K562 (cell line): ENCODE measurements at regions not wholly inside any gene's neighbourhood (a gene's known extent, or its start where the extent isn't known, plus 50 kb on each side); places are given as distances from the start of the nearest gene placed in this dataset.

Source experiments
- HDAC6 ChIP-seq: IDR thresholded peaks from 2 replicates; pipeline ENCODE4 v1.6.1; 2012; ENCODE audit warnings: low read depth, mild to moderate bottlenecking, control low read depth, inconsistent platforms, low read length, moderate library complexity
- HMG20B ChIP-seq: fragments of 250-450 bp; sonication (Bioruptor Pico); IDR thresholded peaks from 2 replicates; pipeline ENCODE4 v1.5.0; 2021; ENCODE audit warnings: mild to moderate bottlenecking
- HNRNPK ChIP-seq: fragments of 200-400 bp; formaldehyde crosslinking; IDR thresholded peaks from one replicate; pipeline ENCODE4 v1.6.1; 2018; ENCODE audit warnings: mild to moderate bottlenecking, low read depth, low read length; ENCODE audit not compliant: poor library complexity, severe bottlenecking
- MEIS2 ChIP-seq: fragments of 450-650 bp; IDR thresholded peaks from 2 replicates; pipeline ENCODE4 v1.6.1; 2014; ENCODE audit warnings: mild to moderate bottlenecking; ENCODE audit not compliant: partially characterized antibody
- NCOA2 ChIP-seq, 2 experiments: fragments of 450-650 bp; IDR thresholded peaks; 2 replicates each; pipeline ENCODE4 v1.6.1; 2018; ENCODE audit warnings: mild to moderate bottlenecking in 2 of 2, moderate library complexity in 1 of 2; ENCODE audit not compliant: partially characterized antibody in 2 of 2
- NR1H2 ChIP-seq: sonication (generic); formaldehyde crosslinking; IDR thresholded peaks from 2 replicates; pipeline ENCODE4 v1.4.0; 2020; ENCODE audit warnings: mild to moderate bottlenecking, missing genetic modification reagents
- PHF20 ChIP-seq: fragments of 450-650 bp; IDR thresholded peaks from 2 replicates; pipeline ENCODE4 v1.6.1; 2018; ENCODE audit not compliant: partially characterized antibody
- POLR2H ChIP-seq: IDR thresholded peaks from 2 replicates; pipeline ENCODE4 v1.6.1; 2016; ENCODE audit warnings: missing genetic modification characterization, low read depth, mild to moderate bottlenecking, control low read depth, missing compliant biosample characterization, moderate library complexity
- SAFB2 ChIP-seq: fragments of 200-400 bp; formaldehyde crosslinking; IDR thresholded peaks from 2 replicates; pipeline ENCODE4 v1.6.1; 2018; ENCODE audit warnings: borderline replicate concordance, low read length, low read depth, moderate library complexity; ENCODE audit not compliant: severe bottlenecking
- TBP ChIP-seq: optimal IDR thresholded peaks from 2 replicates; pipeline ENCODE3; 2011; ENCODE audit warnings: low read depth, low read length, improper control_type of control experiment
- ZNF830 ChIP-seq: fragments of 250-450 bp; sonication (Bioruptor Pico); IDR thresholded peaks from 2 replicates; pipeline ENCODE4 v1.5.0; 2021; ENCODE audit warnings: mild to moderate bottlenecking
- TF ChIP-seq, protein P1 (sequence below), 3 experiments: IDR thresholded peaks in 2 of 3; conservative IDR thresholded peaks in 1 of 3; 2 replicates each; pipeline ENCODE4 v1.5.1; 2011 to 2012; ENCODE audit warnings: low read length in 3 of 3, mild to moderate bottlenecking in 3 of 3, control low read depth in 2 of 3, improper control_type of control experiment in 1 of 3, inconsistent platforms in 1 of 3, low read depth in 1 of 3, mixed read lengths in 1 of 3, moderate library complexity in 1 of 3; ENCODE audit not compliant: insufficient read depth in 2 of 3
- TF ChIP-seq, protein P2 (sequence below), 2 experiments: fragments of 450-650 bp in 1 of 2; sonication (generic) in 1 of 2; formaldehyde crosslinking in 1 of 2; IDR thresholded peaks in 1 of 2; conservative IDR thresholded peaks in 1 of 2; 2 replicates each; pipeline versions ENCODE4 v1.6.1 to v1.8.1; 2016 to 2023; ENCODE audit warnings: mild to moderate bottlenecking in 2 of 2, moderate library complexity in 2 of 2, inconsistent platforms in 1 of 2, missing genetic modification reagents in 1 of 2

DNA sequence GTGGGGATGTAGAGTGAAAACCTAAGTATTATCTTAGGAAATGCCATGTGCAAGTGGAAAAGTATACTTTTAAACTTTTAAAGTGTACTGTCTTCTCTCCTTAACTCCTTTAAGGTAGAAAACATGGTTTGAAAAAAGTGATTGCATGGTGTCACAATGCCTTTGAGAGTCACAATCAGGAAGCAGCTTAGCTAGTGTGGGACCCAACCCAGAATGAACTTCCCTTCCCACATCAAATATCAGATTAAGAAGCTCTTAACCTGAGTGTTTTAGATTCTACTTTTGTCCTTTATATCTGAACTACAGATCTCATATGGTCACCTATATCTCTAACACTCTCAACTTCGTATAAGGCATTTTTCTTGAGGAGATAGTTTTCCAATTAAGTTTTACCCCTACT, 266.6 kb downstream of the KDM5D start:
- TF ChIP-seq HDAC6 (no peak), HNRNPK (no peak), TBP (no peak), MEIS2 (no peak), PHF20 (no peak), NCOA2 (IDR thresholded peaks at IDR 0.05; ENCODE audit: partially characterized antibody in 2 of 2) (no peak), ZNF830 (CRISPR knock-in tag) (no peak), HMG20B (CRISPR knock-in tag) (no peak), NR1H2 (CRISPR knock-in tag) (no peak), SAFB2 (no peak), POLR2H (no peak)
- TF ChIP-seq, protein P1, sequence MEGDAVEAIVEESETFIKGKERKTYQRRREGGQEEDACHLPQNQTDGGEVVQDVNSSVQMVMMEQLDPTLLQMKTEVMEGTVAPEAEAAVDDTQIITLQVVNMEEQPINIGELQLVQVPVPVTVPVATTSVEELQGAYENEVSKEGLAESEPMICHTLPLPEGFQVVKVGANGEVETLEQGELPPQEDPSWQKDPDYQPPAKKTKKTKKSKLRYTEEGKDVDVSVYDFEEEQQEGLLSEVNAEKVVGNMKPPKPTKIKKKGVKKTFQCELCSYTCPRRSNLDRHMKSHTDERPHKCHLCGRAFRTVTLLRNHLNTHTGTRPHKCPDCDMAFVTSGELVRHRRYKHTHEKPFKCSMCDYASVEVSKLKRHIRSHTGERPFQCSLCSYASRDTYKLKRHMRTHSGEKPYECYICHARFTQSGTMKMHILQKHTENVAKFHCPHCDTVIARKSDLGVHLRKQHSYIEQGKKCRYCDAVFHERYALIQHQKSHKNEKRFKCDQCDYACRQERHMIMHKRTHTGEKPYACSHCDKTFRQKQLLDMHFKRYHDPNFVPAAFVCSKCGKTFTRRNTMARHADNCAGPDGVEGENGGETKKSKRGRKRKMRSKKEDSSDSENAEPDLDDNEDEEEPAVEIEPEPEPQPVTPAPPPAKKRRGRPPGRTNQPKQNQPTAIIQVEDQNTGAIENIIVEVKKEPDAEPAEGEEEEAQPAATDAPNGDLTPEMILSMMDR (IDR thresholded peaks at IDR 0.05 in 2 of 3, conservative IDR thresholded peaks at IDR 0.05 in 1 of 3; ENCODE audit: insufficient read depth in 2 of 3, low read depth in 1 of 3, low read length in 3 of 3), result no peak
- TF ChIP-seq, protein P2, sequence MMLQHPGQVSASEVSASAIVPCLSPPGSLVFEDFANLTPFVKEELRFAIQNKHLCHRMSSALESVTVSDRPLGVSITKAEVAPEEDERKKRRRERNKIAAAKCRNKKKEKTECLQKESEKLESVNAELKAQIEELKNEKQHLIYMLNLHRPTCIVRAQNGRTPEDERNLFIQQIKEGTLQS (IDR thresholded peaks at IDR 0.05), result no peak
- TF ChIP-seq, protein P2 (CRISPR knock-in tag; conservative IDR thresholded peaks at IDR 0.05), result no peak
